Glomerular visceral epithelial cell (primary cell): ENCODE measurements at regions not wholly inside any gene's neighbourhood (a gene's known extent, or its start where the extent isn't known, plus 50 kb on each side); places are given as distances from the start of the nearest gene placed in this dataset.

ENCODE experiments used
- DNase-seq: peaks from one replicate; pipeline ENCODE4 v3.0.0-alpha.2; 2016; ENCODE audit errors: extremely low spot score

DNA sequence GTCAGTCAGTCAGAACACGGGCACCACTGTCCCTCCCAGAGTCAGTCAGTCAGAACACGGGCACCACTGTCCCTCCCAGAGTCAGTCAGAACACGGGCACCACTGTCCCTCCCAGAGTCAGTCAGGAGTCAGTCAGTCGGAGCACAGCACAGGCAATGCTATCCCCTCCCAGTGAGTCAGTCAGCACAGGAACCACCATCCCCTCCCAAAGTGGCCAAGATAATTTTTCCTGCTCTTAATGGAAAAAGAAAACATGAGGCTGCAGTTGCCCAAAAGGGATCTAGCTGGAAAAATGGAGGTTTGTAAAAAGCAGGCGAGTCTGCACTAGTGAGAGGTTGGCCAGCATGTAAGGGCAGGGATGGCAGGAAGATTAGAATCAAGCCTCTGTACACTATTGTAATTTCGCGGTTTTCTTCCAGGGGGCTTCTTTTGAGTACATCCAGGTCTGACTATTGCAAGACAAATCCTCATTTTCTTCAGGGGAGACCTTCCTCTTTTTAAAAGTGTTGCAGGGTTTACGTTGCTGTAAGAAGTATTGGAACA lies 213.8 kb downstream of the SIPA1L2 start:
- DNase-seq = peak; percentile 53

DNA sequence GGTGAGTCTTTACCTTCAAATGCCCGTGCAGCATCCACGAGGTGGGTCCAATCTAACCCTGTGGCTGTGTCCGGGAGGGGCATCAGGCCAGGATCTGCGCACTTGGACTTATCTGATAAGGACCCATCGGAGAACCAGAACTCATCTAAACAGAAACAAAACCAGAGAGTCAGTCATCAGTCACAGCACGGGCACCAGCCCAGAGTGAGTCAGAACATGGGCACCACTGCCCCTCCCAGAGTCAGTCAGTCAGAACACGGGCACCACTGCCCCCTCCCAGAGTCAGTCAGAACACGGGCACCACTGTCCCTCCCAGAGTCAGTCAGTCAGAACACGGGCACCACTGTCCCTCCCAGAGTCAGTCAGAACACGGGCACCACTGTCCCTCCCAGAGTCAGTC lies 214.5 kb downstream of the SIPA1L2 start:
- DNase-seq = peak; percentile 58

DNA sequence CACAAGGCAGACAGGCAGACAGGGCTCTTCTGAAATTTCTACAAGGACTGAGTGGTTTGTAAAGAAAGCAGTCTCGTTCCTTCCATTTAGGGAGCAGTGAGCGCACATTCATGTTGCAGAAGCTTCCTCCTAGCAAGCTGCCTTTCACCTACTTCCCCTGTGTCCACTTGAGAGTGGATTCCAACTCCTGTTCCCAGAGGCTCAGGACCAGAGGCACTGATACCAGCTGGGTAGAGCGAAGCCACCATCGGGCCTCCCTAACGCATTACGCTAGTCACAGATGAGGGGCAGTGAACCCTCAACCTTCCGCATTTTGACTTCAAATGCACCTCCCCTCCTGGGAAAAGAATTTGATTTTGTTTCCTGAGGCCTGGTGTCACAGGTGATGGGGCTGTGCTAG lies 215.8 kb downstream of the SIPA1L2 start:
- no peak for DNase-seq

DNA sequence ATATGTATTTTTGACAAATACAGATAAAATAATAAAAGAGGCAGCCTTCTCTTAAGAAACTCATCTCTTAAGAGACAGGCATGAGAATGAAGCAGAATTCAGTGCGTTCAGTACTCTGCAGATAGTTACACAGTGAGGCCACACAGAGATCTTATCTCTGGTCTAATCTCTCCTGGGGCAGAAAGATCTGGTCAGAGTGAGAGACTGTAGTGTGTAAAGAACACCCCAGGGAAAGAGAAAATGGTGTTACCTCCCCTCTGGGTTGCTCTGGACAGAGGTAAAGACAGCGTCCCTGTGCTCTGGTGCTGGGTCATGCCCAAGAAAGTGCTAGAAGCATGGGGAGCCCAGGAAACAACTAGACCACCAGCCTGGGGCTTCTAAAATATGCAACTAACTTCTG lies 216.3 kb downstream of the SIPA1L2 start:
- no peak for DNase-seq

DNA sequence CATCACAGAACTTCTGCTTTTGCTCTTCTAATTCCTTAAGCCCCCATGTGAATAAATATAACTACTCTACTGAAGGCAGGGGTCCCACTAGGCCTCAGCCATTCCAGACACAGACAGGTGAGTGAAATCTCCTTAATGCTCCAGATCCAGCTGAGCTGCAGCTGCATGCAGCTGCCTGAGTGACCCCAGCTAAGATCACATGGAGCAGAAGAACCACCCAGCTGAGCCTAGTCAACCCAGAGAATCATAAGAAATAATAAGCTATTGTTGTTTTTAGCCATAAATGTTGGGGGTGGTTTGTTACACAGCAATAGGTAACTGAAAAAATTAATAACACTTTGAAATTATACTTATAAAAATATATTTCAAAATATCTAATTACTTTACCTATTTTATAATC lies 220.3 kb downstream of the SIPA1L2 start:
- DNase-seq = no peak

DNA sequence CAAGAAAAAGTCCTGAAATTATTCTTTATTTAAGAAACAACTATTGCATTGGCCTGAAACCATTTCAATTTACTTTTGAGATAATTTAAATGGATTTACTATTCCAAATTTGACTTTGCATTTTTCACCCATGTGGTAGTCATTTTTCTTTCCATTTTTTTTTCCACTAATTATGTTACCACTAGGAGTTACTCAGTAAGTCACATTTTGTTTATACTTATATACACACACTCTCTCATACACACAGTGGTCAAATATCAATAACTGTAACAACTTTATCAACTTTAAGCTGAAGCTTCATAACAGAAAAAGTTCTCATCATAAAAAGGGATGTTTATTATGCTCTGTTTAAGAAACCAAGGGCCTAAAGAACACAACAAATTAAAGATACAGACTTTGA lies 222.8 kb downstream of the SIPA1L2 start:
- no peak for DNase-seq

DNA sequence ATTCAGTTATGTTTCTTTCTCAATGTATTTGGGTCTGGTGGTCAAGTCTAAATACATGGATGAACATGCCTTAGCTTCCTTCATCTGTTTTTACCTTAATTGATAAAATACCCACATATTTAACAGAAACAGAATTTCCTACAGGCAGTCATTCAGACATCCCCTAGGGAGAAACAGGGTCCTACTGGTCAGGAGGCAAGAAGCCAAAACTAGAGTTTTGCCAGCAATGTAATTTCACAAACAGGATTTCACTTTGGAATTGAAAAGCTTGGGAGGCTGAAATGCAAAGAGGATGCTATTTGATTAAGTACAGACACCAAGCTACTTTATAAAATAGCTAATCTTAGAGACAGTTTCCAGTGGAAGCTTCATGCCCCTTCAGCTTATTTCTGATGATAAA lies 224.2 kb downstream of the SIPA1L2 start:
- DNase-seq = no peak

DNA sequence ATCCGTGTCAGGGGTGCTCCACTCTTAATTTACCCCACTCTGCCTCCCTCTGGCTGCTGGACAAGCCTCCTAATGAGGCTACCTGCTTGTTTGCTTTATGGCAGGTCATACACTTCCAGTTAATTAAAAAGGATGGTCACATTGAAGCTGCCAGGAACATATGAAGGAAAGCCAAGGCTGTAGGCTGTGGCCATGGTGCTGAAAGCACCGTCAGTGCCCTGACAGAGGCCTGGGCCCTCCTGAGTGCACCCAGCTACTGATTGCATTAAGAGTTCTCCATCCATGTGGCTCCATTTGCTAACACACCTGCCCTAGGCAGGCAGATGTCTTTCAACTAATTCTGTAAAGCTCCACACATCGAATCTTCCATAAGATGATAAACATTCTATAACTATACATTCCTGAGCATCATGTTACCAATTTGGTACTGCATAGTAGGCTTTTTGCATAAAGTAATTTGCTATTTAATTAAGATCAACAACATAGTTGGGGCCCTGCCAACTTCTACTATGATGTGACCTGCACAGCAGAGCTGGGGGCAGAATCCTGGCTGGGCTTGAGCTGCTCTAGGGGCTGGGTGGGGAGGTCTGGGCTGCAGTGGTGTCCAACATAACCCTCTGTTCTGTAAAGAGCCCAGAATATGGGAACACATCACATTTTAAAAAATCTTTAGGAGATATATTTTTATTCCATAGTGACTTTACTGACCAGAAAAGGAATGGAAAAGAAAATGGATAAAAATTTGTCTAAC lies 224.8 kb downstream of the SIPA1L2 start:
- DNase-seq = no peak

DNA sequence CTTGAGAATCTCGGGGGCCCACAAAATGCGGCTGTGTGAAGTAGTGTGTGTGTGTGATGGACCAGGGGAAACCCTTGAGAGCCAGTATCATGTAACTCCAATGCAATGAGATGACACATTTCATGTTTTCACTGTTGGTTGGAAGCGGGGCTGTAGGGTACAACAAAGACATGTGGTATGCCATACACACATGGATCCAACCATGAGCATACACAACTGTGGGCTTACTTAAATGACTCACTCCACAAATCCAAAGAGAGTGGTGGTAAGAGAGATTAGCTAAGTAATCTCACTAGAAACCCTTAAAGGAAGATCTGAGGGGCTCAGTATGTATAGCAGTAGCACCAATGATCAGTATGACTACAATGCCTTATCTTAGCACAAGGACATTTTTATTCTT lies 225.7 kb downstream of the SIPA1L2 start:
- DNase-seq = no peak

DNA sequence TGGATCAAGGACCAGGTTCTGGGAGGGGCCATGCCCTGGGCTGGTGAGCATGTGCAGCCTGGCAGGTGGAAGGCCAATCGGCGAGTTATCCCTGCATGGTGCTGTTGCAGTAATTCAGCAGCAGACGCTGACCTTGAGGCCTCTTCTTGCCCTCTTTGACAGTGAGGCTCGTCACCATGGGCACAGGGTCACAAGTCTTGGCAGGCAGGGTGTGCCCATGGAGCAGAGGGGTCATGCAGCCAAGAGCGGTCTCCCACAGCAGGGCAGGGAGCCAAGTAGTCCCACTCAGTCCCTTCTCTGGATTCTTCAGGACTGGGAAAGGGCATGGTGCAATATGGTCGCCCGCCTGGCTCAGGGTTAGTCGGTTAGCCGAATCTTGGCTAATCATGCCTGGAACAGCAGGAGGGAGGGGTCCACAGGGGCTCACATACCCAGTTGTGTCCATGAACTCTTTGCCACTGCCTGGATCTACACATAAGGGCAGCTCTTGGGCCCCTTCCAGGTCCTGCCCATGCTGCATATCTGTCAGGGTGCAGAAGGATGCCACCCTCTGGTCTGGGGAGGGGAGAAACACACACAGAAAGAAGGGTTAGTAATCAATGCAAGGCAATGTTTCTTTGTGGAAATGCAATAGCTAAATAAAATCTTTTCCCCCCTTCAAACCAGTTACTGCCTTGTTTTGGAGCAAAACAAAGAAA lies 226.8 kb downstream of the SIPA1L2 start:
- no peak for DNase-seq

DNA sequence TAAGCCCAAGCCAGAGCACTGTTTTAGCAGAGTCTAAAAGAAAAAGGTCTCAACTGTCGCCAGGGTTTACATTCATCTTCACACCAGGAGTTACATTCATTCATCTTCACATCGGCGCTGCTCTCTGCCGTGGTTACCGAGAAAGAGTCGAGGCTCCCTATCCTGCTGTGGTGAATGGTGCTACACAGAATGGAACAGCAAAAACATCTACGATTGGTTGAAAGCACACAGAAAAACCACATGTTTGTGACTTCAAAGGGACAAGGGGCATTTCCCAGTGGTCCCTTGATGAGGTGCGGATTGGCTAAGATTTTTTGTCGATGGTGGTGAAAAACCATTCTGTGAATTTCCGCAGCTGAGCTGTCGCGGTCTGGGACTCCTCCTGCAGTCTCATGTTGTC lies 231.1 kb downstream of the SIPA1L2 start:
- DNase-seq = no peak

DNA sequence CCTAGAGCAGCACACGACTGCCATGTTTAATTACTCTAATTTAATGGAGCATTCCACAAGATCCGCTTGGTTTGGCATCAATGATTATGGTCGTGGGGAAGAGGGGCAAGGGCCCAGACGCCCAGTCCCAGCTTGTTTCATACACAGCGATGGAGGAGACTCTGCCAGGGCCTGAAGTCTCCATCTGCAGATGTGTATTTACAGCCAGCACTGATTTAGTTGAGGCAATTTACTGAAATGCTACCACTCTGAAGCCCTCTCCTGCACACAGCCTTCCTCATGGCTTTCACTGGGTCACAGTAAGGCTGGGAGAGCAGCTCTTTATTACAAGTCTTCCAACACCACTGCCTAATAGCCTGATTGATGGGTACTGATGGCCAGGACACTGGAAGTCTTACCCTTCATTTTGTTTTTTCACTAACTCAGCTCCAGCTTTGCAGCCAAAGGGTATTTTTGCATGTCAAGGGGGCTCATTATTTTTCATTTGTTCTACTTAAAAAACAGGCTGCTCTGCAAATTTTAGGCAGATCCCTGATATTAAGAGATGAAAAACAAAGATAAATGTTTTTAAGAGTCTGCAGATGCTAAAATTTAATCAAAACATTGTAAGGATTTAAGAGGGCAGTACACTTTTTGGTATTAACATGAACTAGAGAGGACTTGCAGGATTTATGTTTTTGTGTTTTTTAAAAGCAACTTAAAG lies 236.3 kb downstream of the SIPA1L2 start:
- DNase-seq = no peak

DNA sequence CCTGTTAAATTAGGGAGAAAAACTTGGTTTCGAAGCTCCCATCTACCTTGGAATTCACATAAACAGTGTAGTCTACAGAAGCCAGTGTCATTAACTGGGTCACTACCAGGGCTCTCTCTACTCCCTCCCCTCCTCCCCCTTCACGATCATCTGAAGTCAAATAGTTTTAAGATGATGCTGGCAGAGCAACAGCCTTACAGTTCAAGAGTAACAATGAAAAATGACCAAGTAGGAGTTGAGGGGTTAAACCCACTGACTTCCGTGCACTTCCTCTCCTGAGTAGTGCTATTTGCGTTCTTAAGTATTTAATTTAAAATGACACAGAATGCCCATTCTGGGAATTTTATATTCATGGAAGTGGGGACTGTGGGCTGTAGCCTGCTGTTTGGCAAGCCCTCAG lies 236.9 kb downstream of the SIPA1L2 start:
- peak; percentile 15 for DNase-seq

DNA sequence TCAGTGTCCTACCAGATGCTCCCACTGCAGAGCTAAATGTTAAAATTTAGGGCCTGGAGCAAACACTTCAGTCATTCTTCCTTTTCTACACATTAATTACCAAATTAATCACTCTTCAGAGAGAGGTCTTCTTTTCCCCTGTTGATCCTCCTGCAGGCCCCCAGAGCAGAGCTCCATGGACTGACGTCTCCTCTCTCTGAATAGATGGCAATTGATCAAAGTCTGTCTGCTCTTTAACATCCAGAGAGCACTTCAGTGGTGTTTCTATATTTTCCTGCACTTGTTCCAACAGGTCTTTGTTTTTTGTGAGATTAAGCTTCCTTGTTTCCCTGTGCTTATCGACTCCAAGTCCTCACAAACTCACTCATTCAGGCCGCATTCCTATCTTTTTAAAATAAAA lies 239.3 kb downstream of the SIPA1L2 start:
- DNase-seq = no peak

DNA sequence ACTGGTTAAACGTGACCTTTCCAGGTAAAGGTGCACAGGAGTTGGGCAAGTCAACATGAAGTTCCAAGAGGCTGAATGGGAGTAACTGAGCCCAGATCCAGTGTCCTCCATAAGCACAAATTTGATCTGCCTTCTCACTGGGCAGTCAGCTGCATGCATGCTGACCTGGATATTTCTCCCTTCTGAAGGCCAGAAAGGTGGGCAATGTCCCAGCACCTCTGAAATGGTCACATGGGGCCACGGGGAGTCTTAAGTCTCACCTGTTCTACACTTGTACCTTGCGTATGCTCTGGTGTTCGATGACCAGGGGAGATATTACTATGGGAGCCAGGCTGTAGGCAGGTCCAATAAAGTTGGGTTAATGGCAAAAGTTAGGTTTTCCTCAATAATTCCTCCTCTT lies 240.2 kb downstream of the SIPA1L2 start:
- DNase-seq = no peak

DNA sequence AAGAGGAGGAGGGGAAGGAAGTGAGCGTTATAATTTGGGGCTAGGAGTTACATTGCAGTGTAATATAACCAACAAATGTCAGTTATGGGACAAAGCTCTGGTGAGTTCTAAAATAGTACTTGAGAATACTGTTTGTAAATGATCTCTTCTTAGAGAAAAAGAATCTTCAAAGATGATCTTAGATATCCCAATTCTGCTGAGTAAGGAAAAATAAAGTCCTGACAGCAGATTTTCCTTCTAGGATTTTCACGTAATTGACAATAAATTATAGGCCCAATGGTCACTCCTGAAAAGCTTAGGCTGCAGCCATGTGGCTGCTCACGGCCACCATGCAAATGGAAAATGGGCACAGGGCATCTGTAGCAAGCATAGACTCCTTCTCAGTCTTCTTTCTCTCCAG lies 241.6 kb downstream of the SIPA1L2 start:
- no peak for DNase-seq

DNA sequence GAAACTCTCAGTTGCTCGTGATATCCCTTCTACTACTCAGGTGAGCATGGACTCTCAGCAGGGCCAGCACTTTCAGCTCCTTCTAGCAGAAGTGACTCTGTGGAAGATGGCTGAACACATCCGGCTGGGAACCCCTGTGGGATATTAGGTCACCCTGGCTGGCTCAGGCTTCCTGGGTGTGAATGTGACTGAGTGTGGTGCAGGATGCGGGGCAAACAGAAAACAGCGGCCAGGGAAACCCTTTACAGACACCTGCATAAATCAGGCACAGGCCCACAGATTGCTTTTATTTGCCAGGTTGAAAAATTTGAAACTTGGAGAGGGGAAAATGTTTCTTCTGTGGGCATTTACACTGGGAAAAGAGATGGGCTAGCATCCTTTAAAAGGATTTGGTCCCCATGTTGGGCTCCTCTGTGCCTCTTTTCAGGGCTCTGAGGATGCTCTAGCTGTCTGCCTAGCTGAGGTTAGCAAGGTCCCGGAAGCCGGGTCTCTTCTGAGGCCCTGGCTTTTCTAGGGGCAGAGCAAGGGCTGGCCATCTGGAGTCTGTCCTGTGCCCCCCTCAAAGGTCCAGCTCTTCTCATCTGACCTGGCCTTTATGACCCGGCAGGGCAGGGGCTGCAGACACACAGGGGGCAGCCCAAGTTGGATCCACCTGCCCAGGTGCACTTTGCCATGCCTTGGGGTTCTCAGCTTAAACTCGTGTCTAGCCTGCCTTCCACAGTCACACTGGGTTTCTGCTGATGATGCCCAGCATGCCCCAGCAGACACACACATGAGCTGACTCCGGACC lies 243.0 kb downstream of the SIPA1L2 start:
- DNase-seq = no peak

DNA sequence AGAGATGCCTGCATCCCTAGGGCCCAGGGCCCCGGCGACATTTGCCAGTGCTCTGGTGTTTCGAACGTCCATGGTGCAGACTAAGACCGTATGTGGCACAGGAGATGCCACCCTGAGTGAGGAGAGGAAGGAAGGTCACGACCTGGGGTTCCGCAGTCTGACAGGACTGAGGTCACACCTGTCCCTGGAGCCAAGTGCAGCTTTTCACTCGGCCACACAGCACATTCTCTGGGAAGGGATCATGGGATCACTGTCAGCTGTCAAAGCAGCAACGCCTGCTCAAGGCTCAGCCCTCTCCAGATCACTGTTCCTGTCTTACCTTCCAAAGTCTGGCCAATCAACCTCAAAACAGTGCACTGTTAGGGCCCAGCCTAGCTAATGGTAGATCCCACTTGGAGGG lies 243.6 kb downstream of the SIPA1L2 start:
- no peak for DNase-seq

DNA sequence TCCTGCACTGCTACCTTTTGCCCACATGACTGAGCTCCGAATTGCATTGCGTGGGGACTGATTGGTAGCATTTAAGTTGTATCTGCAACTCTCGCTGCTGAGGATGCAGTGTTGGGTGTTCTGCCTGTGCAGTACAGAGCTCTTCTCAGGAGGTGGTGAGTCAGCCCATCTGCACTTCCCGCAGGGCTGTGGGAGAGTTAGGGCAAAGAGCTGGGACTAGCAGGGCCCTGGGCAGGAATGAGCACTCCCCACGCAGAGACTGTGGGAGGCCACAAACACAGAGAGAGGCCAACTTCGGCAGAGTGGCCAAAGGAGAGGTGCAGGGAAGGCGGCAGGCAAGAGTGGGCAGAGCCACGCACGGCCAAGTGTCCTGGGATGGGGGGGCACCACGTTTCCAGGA lies 244.7 kb downstream of the SIPA1L2 start:
- peak; percentile 66 for DNase-seq

DNA sequence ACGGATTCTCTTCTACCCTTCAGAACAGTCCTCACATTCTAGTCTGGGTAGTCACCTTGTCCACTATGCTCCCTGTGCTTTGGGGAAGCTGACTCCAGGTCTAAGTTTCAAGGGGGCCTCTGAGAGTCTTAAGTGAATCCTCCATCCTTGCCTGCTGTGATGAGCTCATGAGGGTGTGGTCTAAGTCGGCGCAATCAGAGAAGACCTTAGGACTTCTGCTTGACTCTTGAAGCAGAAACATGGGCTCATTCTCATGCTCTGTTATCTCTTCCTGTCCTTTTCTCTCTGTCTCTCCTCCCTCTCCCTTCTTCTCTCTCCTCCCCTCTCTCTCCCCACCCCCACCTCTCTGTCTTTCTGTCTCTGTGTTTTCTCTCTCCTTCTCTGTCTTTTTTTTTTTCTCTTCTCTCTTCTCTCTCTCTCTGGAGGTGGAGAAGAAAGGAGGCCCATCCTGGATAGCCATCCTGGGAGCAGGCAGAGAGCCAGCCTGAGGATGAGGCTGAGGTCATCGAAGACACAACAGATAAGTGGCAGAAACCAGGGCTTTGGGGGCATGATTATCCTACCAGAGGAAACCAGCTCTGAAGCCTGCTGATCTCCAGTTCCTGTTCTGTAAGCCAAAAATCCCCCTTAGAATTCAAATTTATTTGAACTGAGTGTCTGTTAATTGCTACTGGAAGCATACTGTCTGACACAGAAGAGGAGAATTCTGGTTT lies 245.6 kb downstream of the SIPA1L2 start:
- DNase-seq = no peak

DNA sequence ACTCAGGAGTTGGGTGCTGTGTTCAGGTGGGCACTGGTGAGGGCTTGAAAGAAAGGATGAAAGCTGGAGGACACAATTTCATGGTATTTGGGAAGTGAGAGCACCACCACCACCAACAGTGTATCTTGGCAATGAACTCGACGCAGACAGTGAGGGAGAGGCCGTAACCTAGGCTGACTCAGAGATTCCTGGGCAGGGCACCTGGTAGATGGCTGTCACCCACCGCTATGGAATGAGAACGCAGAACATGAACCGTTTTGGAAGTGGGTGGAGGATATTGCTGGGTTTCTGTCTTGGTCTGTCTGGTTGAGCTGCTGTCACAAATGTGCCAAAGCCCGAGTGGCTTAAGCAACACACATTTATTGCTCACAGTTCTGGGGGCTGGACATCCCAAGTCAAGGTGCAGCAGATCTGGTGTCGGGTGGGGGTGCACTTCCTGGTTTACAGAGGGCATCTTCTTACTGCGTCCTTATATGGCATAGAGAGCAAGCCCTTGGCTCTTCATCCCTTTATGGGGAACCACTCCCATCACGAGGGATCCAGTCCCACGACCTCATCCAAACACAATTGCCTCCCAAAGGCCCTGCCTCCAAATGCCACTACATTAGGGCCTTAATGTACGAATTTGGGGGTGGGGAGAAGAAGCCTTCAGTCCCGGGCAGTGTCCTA lies 246.3 kb downstream of the SIPA1L2 start:
- no peak for DNase-seq
